B cell (primary cell): ENCODE measurements at regions not wholly inside any gene's neighbourhood (a gene's known extent, or its start where the extent isn't known, plus 50 kb on each side); places are given as distances from the start of the nearest gene placed in this dataset.

ENCODE experiments used
- ATAC-seq: fragments of 200-7000 bp; cut with Tn5 transposase; one replicate; pipeline ENCODE4 v1.10.0; 2021; ENCODE audit warnings: low read depth, mild to moderate bottlenecking, moderate number of reproducible peaks, moderate library complexity
- CTCF ChIA-PET: fragments of 350-600 bp; sonication (Branson Sonifier 250); formaldehyde crosslinking; loops from one replicate; lab custom pipeline; 2021; ENCODE audit warnings: antibody characterized with exemption, inconsistent platforms; lab: Charles Lee
- POLR2A ChIA-PET: fragments of 350-600 bp; sonication (Branson Sonifier 250); formaldehyde crosslinking; loops from one replicate; lab custom pipeline; 2021; ENCODE audit warnings: antibody characterized with exemption; lab: Charles Lee
- DNase-seq: peaks from one replicate; pipeline ENCODE4 v3.0.0; 2013
- H2AFZ ChIP-seq: 2 replicates; pipeline ENCODE4 v1.6.1; 2012; ENCODE audit warnings: mild to moderate bottlenecking, low read depth, low read length; ENCODE audit not compliant: insufficient read depth, poor library complexity, severe bottlenecking
- H3K27ac ChIP-seq, 2 donors: 1 replicate in 1 of 2; 2 replicates in 1 of 2; pipeline ENCODE4 v1.5.1; 2012 to 2013; ENCODE audit warnings: low read length in 2 of 2, mild to moderate bottlenecking in 2 of 2, moderate library complexity in 1 of 2
- H3K27me3 ChIP-seq, 4 experiments: fragments of 200-600 bp in 1 of 4; sonication (generic) in 1 of 4; replicated peaks in 1 of 4; 1 replicate in 2 of 4; 2 replicates in 2 of 4; pipeline versions ENCODE4 v1.6.1 to v1.7.0; 2013 to 2016; ENCODE audit warnings: low read length in 3 of 4, mild to moderate bottlenecking in 2 of 4, mixed read lengths in 1 of 4, moderate library complexity in 1 of 4; ENCODE audit not compliant: insufficient read depth in 4 of 4, control insufficient read depth in 3 of 4; ENCODE audit errors: control extremely low read depth in 1 of 4
- H3K36me3 ChIP-seq, 2 experiments: replicated peaks in 1 of 2; 1 replicate in 1 of 2; 2 replicates in 1 of 2; pipeline versions ENCODE4 v1.6.1 to v1.7.1; 2013; ENCODE audit warnings: low read length in 1 of 2; ENCODE audit not compliant: insufficient read depth in 2 of 2, control insufficient read depth in 1 of 2; ENCODE audit errors: control extremely low read depth in 1 of 2, extremely low read depth in 1 of 2
- H3K4me1 ChIP-seq, 2 donors: fragments of 200-600 bp in 1 of 2; sonication (generic) in 1 of 2; 1 replicate in 1 of 2; 2 replicates in 1 of 2; pipeline versions ENCODE4 v1.5.1 to v1.6.1; 2013 to 2017; ENCODE audit warnings: low read length in 2 of 2; ENCODE audit not compliant: control insufficient read depth in 2 of 2, insufficient read depth in 2 of 2
- H3K4me2 ChIP-seq: replicated peaks from 2 replicates; pipeline ENCODE3; 2012; ENCODE audit warnings: mild to moderate bottlenecking, low read depth, low read length; ENCODE audit not compliant: poor library complexity, severe bottlenecking
- H3K4me3 ChIP-seq, 5 experiments: fragments of 200-600 bp in 1 of 5; sonication (generic) in 1 of 5; 1 replicate in 3 of 5; 2 replicates in 2 of 5; pipeline versions ENCODE4 v1.5.1 to v1.7.0; 2011 to 2016; ENCODE audit warnings: low read length in 4 of 5, mild to moderate bottlenecking in 4 of 5, low read depth in 2 of 5, control low read depth in 1 of 5, moderate library complexity in 1 of 5; ENCODE audit not compliant: insufficient read depth in 1 of 5; ENCODE audit errors: control extremely low read depth in 1 of 5, extremely low read depth in 1 of 5
- H3K79me2 ChIP-seq: fragments of 200-600 bp; sonication (generic); one replicate; pipeline ENCODE4 v1.6.0; 2016; ENCODE audit warnings: low read length; ENCODE audit not compliant: control insufficient read depth, insufficient read depth
- H3K9ac ChIP-seq: fragments of 200-600 bp; sonication (generic); 2 replicates; pipeline ENCODE4 v1.6.1; 2017; ENCODE audit warnings: mild to moderate bottlenecking, low read length, moderate library complexity
- H3K9me3 ChIP-seq, 3 donors: one replicate each; pipeline versions ENCODE4 v1.6.1 to v1.7.1; 2013; ENCODE audit warnings: low read length in 2 of 3; ENCODE audit not compliant: control insufficient read depth in 2 of 3, insufficient read depth in 1 of 3; ENCODE audit errors: control extremely low read depth in 1 of 3
- H4K20me1 ChIP-seq: 2 replicates; pipeline ENCODE4 v1.6.0; 2012; ENCODE audit warnings: mild to moderate bottlenecking, low read length; ENCODE audit not compliant: insufficient read depth, control insufficient read depth, poor library complexity, severe bottlenecking
- H3K27ac Mint-ChIP-seq: one replicate; pipeline ENCODE4 v1.8.0; 2021; ENCODE audit warnings: mixed read lengths
- H3K27me3 Mint-ChIP-seq: one replicate; pipeline ENCODE4 v1.8.0; 2021; ENCODE audit warnings: mixed read lengths
- H3K4me1 Mint-ChIP-seq: one replicate; pipeline ENCODE4 v1.8.0; 2021; ENCODE audit warnings: mixed read lengths
- H3K4me3 Mint-ChIP-seq: one replicate; pipeline ENCODE4 v1.8.0; 2021; ENCODE audit warnings: mixed read lengths
- H3K9me3 Mint-ChIP-seq: one replicate; pipeline ENCODE4 v1.8.0; 2022; ENCODE audit warnings: mixed read lengths; ENCODE audit not compliant: insufficient read depth
- CTCF ChIP-seq: fragments of 200-600 bp; IDR thresholded peaks from one replicate; pipeline ENCODE4 v1.8.0; 2022; ENCODE audit warnings: antibody characterized with exemption, mild to moderate bottlenecking
- EZH2 ChIP-seq: IDR thresholded peaks from 2 replicates; pipeline ENCODE4 v1.6.1; 2012; ENCODE audit warnings: borderline replicate concordance, low read depth, mild to moderate bottlenecking, moderate library complexity, low read length; ENCODE audit not compliant: insufficient read depth, poor library complexity, severe bottlenecking
- WGBS: methylation state at CpG from one replicate; pipeline ENCODE4 v1.1.5; 2013; ENCODE audit warnings: missing lambda C conversion rate; ENCODE audit not compliant: insufficient coverage; 5-methylcytosine and 5-hydroxymethylcytosine counted together
- intact Hi-C: fragments of 100-400 bp; cut with micrococcal nuclease; formaldehyde crosslinking; loops from one replicate; pipeline ENCODE4 v1.10.0; 2022

- H3K4me1 ChIP-seq, result no peaks in the 10 kb centered on the region
These were observed 202.4 kb upstream of the GNPDA2 start for GRCh38 chr4:44928785-44929184.

More at GRCh38 chr4:44928785-44929184, 202.4 kb upstream of the GNPDA2 start:
- DNase-seq, result no peak
- no peaks in the 10 kb centered on the region for H4K20me1 ChIP-seq
- no peak overlapping the region for H3K27ac ChIP-seq
- intact Hi-C loops, result no loop called here
- Mint-ChIP-seq H3K4me1 (no peaks in the 10 kb centered on the region), H3K4me3 (no peak overlapping the region), H3K9me3 (no peaks in the 10 kb centered on the region), H3K27ac (no peak overlapping the region), H3K27me3 (no peaks in the 10 kb centered on the region)
- no peaks in the 10 kb centered on the region for H3K27me3 ChIP-seq
- no CpG with 5 or more reads among the region's 2 CpGs for WGBS
- no peak for ATAC-seq
- H3K79me2 ChIP-seq, result no peaks in the 10 kb centered on the region
- H3K4me2 ChIP-seq, result no peak overlapping the region
- H3K9me3 ChIP-seq, result no peaks in the 10 kb centered on the region
- TF ChIP-seq CTCF, result no peak
- no peak for TF ChIP-seq EZH2
- no peak overlapping the region for H3K4me3 ChIP-seq
- no peak overlapping the region for H2AFZ ChIP-seq
- H3K36me3 ChIP-seq, result no peaks in the 10 kb centered on the region
- ChIA-PET CTCF (no interaction called here), POLR2A (no interaction called here)
- no peak overlapping the region for H3K9ac ChIP-seq
